ENCODE measurements at regions not wholly inside any gene's neighbourhood (a gene's known extent, or its start where the extent isn't known, plus 50 kb on each side); places are given as distances from the start of the nearest gene placed in this dataset.

GRCh38 chr3:178036451-178037144 lies 499.6 kb upstream of the KCNMB2 start:
- DNase-seq (ENCODE audit: low read depth in 2 of 2): no peak

- no peak for DNase-seq (ENCODE audit: low read depth in 2 of 2)
Measured at GRCh38 chr3:178041931-178042330, 494.3 kb upstream of the KCNMB2 start.

GRCh38 chr3:178042376-178042775 lies 493.9 kb upstream of the KCNMB2 start:
- DNase-seq (ENCODE audit: low read depth in 2 of 2): no peak

- peak in 1 of 2 donors; percentile 5 for DNase-seq (ENCODE audit: low read depth in 2 of 2)
Measured at GRCh38 chr3:178043084-178043483, 493.2 kb upstream of the KCNMB2 start.

- no peak for DNase-seq (ENCODE audit: low read depth in 2 of 2)
Measured at GRCh38 chr3:178044320-178044719, 491.9 kb upstream of the KCNMB2 start.

- no peak for DNase-seq (ENCODE audit: low read depth in 2 of 2)
Measured at GRCh38 chr3:178047496-178047895, 488.7 kb upstream of the KCNMB2 start.

- no peak for DNase-seq (ENCODE audit: low read depth in 2 of 2)
Measured at GRCh38 chr3:178048768-178049167, 487.5 kb upstream of the KCNMB2 start.

GRCh38 chr3:178054471-178054870 lies 481.8 kb upstream of the KCNMB2 start:
- no peak for DNase-seq (ENCODE audit: low read depth in 2 of 2)

GRCh38 chr3:178055939-178056338 lies 480.3 kb upstream of the KCNMB2 start:
- no peak for DNase-seq (ENCODE audit: low read depth in 2 of 2)

GRCh38 chr3:178056868-178057267 lies 479.4 kb upstream of the KCNMB2 start:
- DNase-seq (ENCODE audit: low read depth in 2 of 2): no peak

GRCh38 chr3:178058629-178059028 lies 477.6 kb upstream of the KCNMB2 start:
- no peak for DNase-seq (ENCODE audit: low read depth in 2 of 2)

GRCh38 chr3:178059119-178059518 lies 477.1 kb upstream of the KCNMB2 start:
- peak; percentile 27 to 45 for DNase-seq (ENCODE audit: low read depth in 2 of 2)

GRCh38 chr3:178059836-178060235 lies 476.4 kb upstream of the KCNMB2 start:
- peak in 1 of 2 donors; percentile 74 for DNase-seq (ENCODE audit: low read depth in 2 of 2)

- DNase-seq (ENCODE audit: low read depth in 2 of 2): peak in 1 of 2 donors; percentile 16
Measured at GRCh38 chr3:178060407-178060806, 475.8 kb upstream of the KCNMB2 start.

- peak in 1 of 2 donors; percentile 79 for DNase-seq (ENCODE audit: low read depth in 2 of 2)
Measured at GRCh38 chr3:178062126-178062525, 474.1 kb upstream of the KCNMB2 start.

- peak in 1 of 2 donors; percentile 97 for DNase-seq (ENCODE audit: low read depth in 2 of 2)
Measured at GRCh38 chr3:178063461-178063860, 472.8 kb upstream of the KCNMB2 start.

- no peak for DNase-seq (ENCODE audit: low read depth in 2 of 2)
Measured at GRCh38 chr3:178067721-178068120, 468.5 kb upstream of the KCNMB2 start.

GRCh38 chr3:178072391-178073305 lies 463.6 kb upstream of the KCNMB2 start:
- DNase-seq (ENCODE audit: low read depth in 2 of 2): peak in 1 of 2 donors; percentile 9

- DNase-seq (ENCODE audit: low read depth in 2 of 2): no peak
Measured at GRCh38 chr3:178073366-178073765, 462.9 kb upstream of the KCNMB2 start.

- no peak for DNase-seq (ENCODE audit: low read depth in 2 of 2)
Measured at GRCh38 chr3:178075344-178075743, 460.9 kb upstream of the KCNMB2 start.

GRCh38 chr3:178078953-178079352 lies 457.3 kb upstream of the KCNMB2 start:
- peak; percentile 96 for DNase-seq (ENCODE audit: low read depth in 2 of 2)

- peak; percentile 15 to 26 for DNase-seq (ENCODE audit: low read depth in 2 of 2)
Measured at GRCh38 chr3:178079966-178080365, 456.3 kb upstream of the KCNMB2 start.

Measured in lung microvascular endothelial cell (primary cell).